ENCODE measurements at regions not wholly inside any gene's neighbourhood (a gene's known extent, or its start where the extent isn't known, plus 50 kb on each side); places are given as distances from the start of the nearest gene placed in this dataset.

DNA sequence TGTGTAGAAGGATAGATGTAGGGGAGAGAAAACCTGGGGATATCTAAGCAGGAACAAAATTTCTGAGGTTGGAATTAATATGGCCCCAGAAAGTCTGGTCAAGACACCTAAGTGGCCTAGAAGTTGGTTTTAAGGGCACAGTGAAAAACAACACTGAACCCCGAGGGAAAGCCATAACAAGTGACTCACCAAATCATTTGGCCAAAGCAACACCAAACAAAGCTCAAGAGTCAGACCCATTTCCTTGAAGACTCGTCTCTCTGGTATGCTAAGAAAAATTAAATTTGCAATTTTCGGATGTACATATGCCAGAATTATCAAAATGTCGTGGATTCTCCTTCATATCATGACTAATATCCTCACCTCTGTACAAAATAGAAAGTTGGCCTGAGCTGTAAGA, 162.9 kb downstream of the SMIM20 start:
- no peak overlapping the region for H3K9ac ChIP-seq (ENCODE audit: low read length)
- no peak overlapping the region for H3K27ac ChIP-seq (ENCODE audit: low read length)

DNA sequence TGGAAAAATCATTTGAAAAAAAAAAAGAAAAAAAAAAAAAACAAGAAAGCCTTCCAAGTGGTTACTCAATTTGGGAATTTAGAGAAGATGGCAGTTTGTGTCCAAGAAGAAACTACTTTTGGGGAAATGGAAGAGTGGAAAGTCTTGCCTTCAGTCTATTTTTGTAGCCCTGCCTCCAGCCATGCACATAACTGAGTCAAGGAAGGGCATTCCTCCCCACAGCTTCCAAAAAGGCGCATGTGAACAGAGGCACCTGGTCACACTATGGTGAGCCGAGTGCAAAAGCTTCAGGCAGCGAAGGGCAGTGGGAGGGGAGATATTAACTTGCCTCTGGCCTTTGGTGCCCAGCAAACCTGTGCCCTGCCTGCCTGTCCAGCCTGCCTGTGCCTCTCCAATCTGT, 163.7 kb downstream of the SMIM20 start:
- Histone ChIP-seq H3K27ac (ENCODE audit: low read length) (no peak overlapping the region), H3K36me3 (ENCODE audit: control insufficient read depth, low read depth, low read length) (no peaks in the 10 kb centered on the region), H3K9me3 (ENCODE audit: control insufficient read depth, low read depth, low read length) (no peaks in the 10 kb centered on the region), H3K9ac (ENCODE audit: low read length) (no peak overlapping the region), H3K4me1 (ENCODE audit: control insufficient read depth, low read depth, low read length) (no peaks in the 10 kb centered on the region), H3K27me3 (ENCODE audit: control insufficient read depth, insufficient read depth, low read length) (no peaks in the 10 kb centered on the region), H3K4me3 (ENCODE audit: low read length) (no peak overlapping the region)

More for the DNA sequence above, 162.9 kb downstream of the SMIM20 start:
- Histone ChIP-seq H3K4me3 (ENCODE audit: low read length) (no peak overlapping the region), H3K9me3 (ENCODE audit: control insufficient read depth, low read depth, low read length) (no peaks in the 10 kb centered on the region), H3K4me1 (ENCODE audit: control insufficient read depth, low read depth, low read length) (no peaks in the 10 kb centered on the region), H3K27me3 (ENCODE audit: control insufficient read depth, insufficient read depth, low read length) (no peaks in the 10 kb centered on the region), H3K36me3 (ENCODE audit: control insufficient read depth, low read depth, low read length) (no peaks in the 10 kb centered on the region)

DNA sequence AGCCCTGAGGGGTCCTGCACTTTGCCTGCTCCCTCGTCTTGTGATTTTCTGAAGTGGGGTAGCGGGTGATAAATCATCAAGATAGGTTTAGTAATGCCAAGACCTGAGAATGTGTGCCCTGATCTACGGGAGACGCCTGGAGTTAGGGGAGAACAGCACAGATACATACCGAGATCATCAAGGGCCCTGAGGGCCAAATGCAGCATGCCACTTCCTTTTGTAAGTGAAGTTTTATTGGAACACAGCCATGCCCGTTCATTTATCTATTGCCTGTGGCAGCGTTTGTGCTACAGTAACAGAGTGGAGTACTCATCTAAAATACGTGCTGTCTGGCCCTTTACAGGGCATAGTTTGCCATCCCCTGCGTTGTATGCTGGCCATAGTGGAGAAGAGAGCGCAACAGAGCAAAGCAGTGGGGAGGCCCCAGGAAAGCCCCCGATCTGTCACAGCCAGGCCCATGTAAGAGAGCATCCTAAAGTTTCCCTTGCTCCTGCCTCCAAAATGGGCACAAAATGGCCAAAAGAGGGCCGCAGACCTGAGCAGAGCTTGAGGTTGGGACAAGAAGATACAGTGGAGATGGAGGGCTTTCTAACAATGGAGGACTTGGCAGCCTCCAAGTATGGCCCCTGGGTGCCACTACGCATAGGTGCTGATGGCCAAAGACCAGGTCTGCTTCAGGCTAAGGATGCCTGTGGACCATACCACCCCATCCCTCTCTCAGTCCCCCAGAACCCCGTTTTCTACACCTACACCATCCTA, 167.0 kb downstream of the SMIM20 start:
- Histone ChIP-seq H3K27me3 (ENCODE audit: control insufficient read depth, insufficient read depth, low read length) (no peaks in the 10 kb centered on the region), H3K9me3 (ENCODE audit: control insufficient read depth, low read depth, low read length) (no peaks in the 10 kb centered on the region), H3K27ac (ENCODE audit: low read length) (no peak overlapping the region), H3K9ac (ENCODE audit: low read length) (no peak overlapping the region), H3K4me1 (ENCODE audit: control insufficient read depth, low read depth, low read length) (no peaks in the 10 kb centered on the region), H3K36me3 (ENCODE audit: control insufficient read depth, low read depth, low read length) (no peaks in the 10 kb centered on the region), H3K4me3 (ENCODE audit: low read length) (no peak overlapping the region)

DNA sequence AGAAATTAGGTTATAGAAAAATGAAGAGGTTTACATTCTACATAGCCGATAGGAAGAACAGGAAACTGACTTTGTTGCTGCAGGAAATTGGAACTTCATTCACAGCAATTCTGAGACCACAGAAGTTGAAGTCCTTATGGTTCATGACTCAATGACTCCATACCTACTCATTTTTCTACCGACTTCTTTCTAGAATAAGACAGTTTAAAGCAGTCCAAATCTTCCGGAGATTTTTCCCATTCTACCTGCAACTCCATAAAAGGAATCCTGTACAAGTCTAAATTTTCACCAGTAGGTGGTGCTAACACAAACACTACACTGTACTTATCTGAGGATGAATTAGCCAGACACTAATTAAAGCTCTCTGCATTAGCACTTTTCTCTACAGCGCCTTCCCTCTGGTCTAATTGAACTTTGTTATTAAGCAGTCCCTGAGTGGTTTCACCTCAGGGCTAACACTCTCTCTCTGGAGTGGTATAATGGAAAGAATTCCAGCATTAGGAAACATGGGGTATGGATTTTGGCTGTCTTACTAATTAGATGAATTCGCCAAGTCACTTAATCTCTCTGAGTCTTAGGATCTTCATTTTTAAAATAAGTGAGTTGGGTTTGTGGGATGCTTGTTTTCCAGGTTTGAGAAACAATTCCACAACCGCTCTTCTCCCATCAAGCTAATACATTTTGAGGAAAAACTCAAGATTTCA, 167.9 kb downstream of the SMIM20 start:
- H3K4me1 ChIP-seq (ENCODE audit: control insufficient read depth, low read depth, low read length) = no peaks in the 10 kb centered on the region

DNA sequence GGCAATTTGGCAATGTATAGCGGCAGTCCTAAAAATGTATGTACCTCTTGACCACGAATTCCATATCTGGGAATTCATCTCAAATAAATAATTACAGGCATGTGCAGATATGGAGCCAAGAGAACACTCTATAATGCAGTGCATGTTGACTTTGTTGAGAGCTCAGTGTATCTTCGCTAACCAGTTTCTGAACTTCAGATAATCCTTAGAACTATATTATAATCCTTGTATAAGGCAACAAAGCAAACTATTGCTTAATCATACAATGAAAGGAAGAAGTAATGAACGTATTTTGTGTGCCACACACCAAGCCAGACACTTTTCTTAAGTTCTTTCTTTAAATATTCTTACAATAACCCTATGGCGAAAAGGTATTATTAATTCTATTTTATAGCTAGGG, 168.5 kb downstream of the SMIM20 start:
- Histone ChIP-seq H3K36me3 (ENCODE audit: control insufficient read depth, low read depth, low read length) (no peaks in the 10 kb centered on the region), H3K27ac (ENCODE audit: low read length) (no peak overlapping the region), H3K9ac (ENCODE audit: low read length) (no peak overlapping the region), H3K4me1 (ENCODE audit: control insufficient read depth, low read depth, low read length) (no peaks in the 10 kb centered on the region), H3K4me3 (ENCODE audit: low read length) (no peak overlapping the region), H3K9me3 (ENCODE audit: control insufficient read depth, low read depth, low read length) (no peaks in the 10 kb centered on the region), H3K27me3 (ENCODE audit: control insufficient read depth, insufficient read depth, low read length) (no peaks in the 10 kb centered on the region)

More for the DNA sequence above, 167.9 kb downstream of the SMIM20 start:
- no peak overlapping the region for H3K27ac ChIP-seq (ENCODE audit: low read length)
- no peak overlapping the region for H3K4me3 ChIP-seq (ENCODE audit: low read length)
- no peaks in the 10 kb centered on the region for H3K27me3 ChIP-seq (ENCODE audit: control insufficient read depth, insufficient read depth, low read length)
- H3K9ac ChIP-seq (ENCODE audit: low read length) = no peak overlapping the region
- H3K36me3 ChIP-seq (ENCODE audit: control insufficient read depth, low read depth, low read length) = no peaks in the 10 kb centered on the region
- H3K9me3 ChIP-seq (ENCODE audit: control insufficient read depth, low read depth, low read length) = no peaks in the 10 kb centered on the region

DNA sequence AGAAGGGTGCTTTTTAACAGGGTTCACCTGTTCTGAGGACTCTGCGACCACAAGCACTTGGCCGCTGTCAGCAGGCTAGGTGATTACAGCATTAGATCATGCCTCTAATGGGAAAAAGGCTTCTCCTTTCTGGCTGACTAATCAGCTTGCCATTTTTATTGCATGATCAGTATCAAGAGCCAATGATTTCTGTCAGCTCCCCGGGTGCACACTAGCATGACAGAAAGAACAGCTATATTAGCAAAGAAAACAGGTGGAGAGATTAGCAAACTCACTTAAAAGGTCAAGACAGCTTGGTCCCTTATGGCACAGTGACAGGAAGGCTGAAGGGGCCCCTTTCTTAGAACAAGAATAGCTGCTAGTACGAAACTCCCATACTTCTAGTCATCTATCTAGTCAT, 170.0 kb downstream of the SMIM20 start:
- Histone ChIP-seq H3K4me3 (ENCODE audit: low read length) (no peak overlapping the region), H3K27ac (ENCODE audit: low read length) (no peak overlapping the region), H3K4me1 (ENCODE audit: control insufficient read depth, low read depth, low read length) (no peaks in the 10 kb centered on the region), H3K9me3 (ENCODE audit: control insufficient read depth, low read depth, low read length) (no peaks in the 10 kb centered on the region), H3K36me3 (ENCODE audit: control insufficient read depth, low read depth, low read length) (no peaks in the 10 kb centered on the region), H3K27me3 (ENCODE audit: control insufficient read depth, insufficient read depth, low read length) (no peaks in the 10 kb centered on the region), H3K9ac (ENCODE audit: low read length) (no peak overlapping the region)

DNA sequence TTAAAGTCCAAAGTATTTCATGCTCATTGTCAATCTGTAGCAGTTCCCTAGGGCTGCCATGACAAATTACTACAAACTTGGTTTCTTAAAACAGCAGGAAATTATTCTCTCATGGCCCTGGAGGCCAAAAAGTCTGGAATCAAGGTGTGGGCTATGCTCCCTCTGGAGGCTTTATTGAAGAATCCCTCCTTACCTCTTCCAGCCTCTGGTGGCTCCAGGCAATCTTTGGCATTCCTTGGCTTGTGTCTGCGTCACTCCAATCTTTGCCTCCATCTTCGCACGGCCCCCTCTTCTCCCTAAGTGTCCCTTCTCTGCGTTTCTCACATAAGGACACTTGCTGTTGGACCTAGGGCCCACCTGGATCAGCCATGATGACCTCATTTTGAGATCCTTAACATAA, 170.4 kb downstream of the SMIM20 start:
- no peak overlapping the region for H3K9ac ChIP-seq (ENCODE audit: low read length)

DNA sequence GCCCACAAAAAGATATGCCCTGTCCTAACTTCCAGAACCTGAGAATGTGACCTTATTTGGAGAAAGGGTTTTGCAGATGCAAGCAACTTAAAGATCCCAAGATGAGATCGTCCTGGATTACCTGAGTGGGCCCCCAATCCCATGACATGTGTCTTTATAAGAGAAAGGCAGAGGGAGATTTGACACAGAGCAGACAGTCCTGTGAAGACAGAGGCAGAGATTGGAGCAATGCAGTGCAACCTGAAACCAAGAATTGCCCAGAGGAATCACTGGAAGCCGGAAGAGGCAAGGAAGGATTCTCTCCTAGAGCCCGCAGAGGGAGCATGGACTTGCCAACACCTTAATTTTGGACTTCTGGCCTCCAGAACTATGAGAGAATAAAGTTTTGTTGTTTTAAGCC, 171.5 kb downstream of the SMIM20 start:
- Histone ChIP-seq H3K9ac (ENCODE audit: low read length) (no peak overlapping the region), H3K36me3 (ENCODE audit: control insufficient read depth, low read depth, low read length) (no peaks in the 10 kb centered on the region), H3K9me3 (ENCODE audit: control insufficient read depth, low read depth, low read length) (no peaks in the 10 kb centered on the region), H3K4me3 (ENCODE audit: low read length) (no peak overlapping the region), H3K27me3 (ENCODE audit: control insufficient read depth, insufficient read depth, low read length) (no peaks in the 10 kb centered on the region), H3K27ac (ENCODE audit: low read length) (no peak overlapping the region), H3K4me1 (ENCODE audit: control insufficient read depth, low read depth, low read length) (no peaks in the 10 kb centered on the region)

More for the DNA sequence above, 170.4 kb downstream of the SMIM20 start:
- Histone ChIP-seq H3K4me1 (ENCODE audit: control insufficient read depth, low read depth, low read length) (no peaks in the 10 kb centered on the region), H3K36me3 (ENCODE audit: control insufficient read depth, low read depth, low read length) (no peaks in the 10 kb centered on the region), H3K27ac (ENCODE audit: low read length) (no peak overlapping the region), H3K9me3 (ENCODE audit: control insufficient read depth, low read depth, low read length) (no peaks in the 10 kb centered on the region), H3K27me3 (ENCODE audit: control insufficient read depth, insufficient read depth, low read length) (no peaks in the 10 kb centered on the region), H3K4me3 (ENCODE audit: low read length) (no peak overlapping the region)

DNA sequence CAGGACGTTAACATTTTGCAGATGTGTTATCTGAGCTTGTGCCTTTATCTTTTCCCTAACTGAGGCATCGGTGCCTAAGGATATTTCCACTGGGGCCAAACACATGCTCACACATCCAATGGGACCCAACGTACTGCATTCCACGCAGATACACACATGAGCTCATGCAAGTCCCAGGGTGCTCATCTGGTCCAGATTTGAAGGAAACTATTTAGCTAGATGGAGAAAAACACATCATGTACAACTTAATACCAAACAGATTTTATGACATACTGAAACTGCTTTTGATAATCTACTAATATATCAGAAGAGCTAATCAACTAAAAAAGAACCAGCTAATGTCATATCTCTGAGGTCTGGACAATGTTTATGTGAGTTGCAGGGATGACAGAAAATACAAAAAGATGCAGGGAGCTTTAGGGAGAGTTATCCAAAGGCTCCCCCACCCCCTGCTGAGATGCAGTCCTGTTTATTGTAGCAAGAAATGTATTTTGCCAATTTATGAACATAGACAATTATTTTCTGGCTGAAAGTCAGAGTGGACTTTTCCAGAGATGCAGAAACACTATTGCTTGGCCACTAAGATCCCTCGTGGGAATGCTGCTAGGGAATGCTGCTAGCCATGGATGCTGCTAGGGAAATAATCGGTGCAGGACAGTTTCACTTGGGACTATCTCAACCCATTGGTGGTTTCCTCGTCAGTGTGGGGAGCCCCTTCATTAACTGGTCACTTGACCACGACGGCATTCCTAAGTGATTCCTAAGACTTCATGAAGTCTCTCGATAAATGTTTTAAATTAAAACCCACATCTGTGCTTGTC, 172.8 kb downstream of the SMIM20 start:
- no peaks in the 10 kb centered on the region for H3K36me3 ChIP-seq (ENCODE audit: control insufficient read depth, low read depth, low read length)
- no peak overlapping the region for H3K9ac ChIP-seq (ENCODE audit: low read length)
- H3K27me3 ChIP-seq (ENCODE audit: control insufficient read depth, insufficient read depth, low read length) = no peaks in the 10 kb centered on the region
- no peak overlapping the region for H3K4me3 ChIP-seq (ENCODE audit: low read length)
- H3K4me1 ChIP-seq (ENCODE audit: control insufficient read depth, low read depth, low read length) = no peaks in the 10 kb centered on the region
- H3K27ac ChIP-seq (ENCODE audit: low read length) = no peak overlapping the region
- H3K9me3 ChIP-seq (ENCODE audit: control insufficient read depth, low read depth, low read length) = no peaks in the 10 kb centered on the region

DNA sequence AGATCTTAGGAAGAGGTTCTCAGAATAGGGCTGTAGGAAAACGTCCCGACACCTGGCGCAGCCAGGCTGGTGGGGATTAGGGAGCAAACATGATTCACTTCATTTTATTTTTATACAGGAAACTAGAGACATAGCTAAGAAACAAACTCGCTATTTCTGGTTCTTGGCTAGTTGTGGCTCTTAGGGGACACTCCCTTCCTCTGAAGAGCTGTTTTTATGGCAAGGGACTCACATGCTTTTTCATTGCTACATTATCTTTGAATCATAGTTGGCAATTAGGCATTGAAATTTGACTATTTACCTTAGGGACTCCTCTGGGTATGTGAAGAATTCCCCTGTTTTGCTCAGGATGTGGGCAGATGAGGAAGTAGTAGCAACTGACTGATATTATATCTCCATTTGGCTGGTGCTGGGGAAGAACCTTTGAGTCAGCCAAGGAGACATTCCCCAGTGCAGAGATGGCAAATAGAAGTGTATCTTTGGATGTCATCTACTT, 174.5 kb downstream of the SMIM20 start:
- Histone ChIP-seq H3K9me3 (ENCODE audit: control insufficient read depth, low read depth, low read length) (no peaks in the 10 kb centered on the region), H3K9ac (ENCODE audit: low read length) (no peak overlapping the region), H3K4me1 (ENCODE audit: control insufficient read depth, low read depth, low read length) (no peaks in the 10 kb centered on the region), H3K27me3 (ENCODE audit: control insufficient read depth, insufficient read depth, low read length) (no peaks in the 10 kb centered on the region), H3K27ac (ENCODE audit: low read length) (no peak overlapping the region), H3K36me3 (ENCODE audit: control insufficient read depth, low read depth, low read length) (no peaks in the 10 kb centered on the region), H3K4me3 (ENCODE audit: low read length) (no peak overlapping the region)

DNA sequence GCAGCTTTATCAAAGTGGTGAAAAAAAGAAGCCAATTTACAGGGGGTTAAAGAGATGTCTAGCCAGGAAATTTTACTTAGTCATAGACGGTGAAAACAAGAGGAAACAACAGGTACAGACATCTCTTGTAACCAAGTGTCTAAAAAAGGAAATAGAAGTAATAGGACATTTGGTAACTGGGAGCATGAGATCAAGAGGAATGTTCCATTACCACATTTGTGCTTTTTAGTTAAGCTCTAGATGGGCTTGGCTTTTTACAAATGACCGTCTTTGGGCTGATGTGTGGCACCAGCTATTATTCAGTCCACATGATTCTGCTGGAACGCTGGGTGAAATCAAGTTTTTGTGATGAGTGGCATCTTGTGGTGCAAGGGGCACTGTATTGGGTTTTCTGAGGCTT, 179.5 kb downstream of the SMIM20 start:
- no peaks in the 10 kb centered on the region for H3K9me3 ChIP-seq (ENCODE audit: control insufficient read depth, low read depth, low read length)

More for the DNA sequence above, 179.5 kb downstream of the SMIM20 start:
- no peak overlapping the region for H3K9ac ChIP-seq (ENCODE audit: low read length)
- H3K36me3 ChIP-seq (ENCODE audit: control insufficient read depth, low read depth, low read length) = no peaks in the 10 kb centered on the region
- H3K4me1 ChIP-seq (ENCODE audit: control insufficient read depth, low read depth, low read length) = no peaks in the 10 kb centered on the region
- H3K27me3 ChIP-seq (ENCODE audit: control insufficient read depth, insufficient read depth, low read length) = no peaks in the 10 kb centered on the region
- no peak overlapping the region for H3K27ac ChIP-seq (ENCODE audit: low read length)
- H3K4me3 ChIP-seq (ENCODE audit: low read length) = no peak overlapping the region

Data from iPS-18a (cell line).